MCF 10A (cell line): ENCODE measurements at regions not wholly inside any gene's neighbourhood (a gene's known extent, or its start where the extent isn't known, plus 50 kb on each side); places are given as distances from the start of the nearest gene placed in this dataset.

Experiments used
- BruUV-seq: library from RNA; stranded (reverse); fragments of 400-500 nt; replicated peaks from 2 replicates; lab custom pipeline; 2021; lab: Mats Ljungman, UMichigan
- CTCF ChIA-PET: fragments of 300-600 bp; sonication (Branson Sonifier 250); formaldehyde crosslinking; extraction: SDS; loops from one replicate; lab custom pipeline; 2021; ENCODE audit warnings: antibody characterized with exemption, inconsistent platforms; lab: Yijun Ruan, JAX
- POLR2A ChIA-PET: fragments of 300-600, 350-650 bp; sonication (Branson Sonifier 250); formaldehyde crosslinking; extraction: SDS; loops from one replicate; lab custom pipeline; 2020; ENCODE audit warnings: antibody characterized with exemption, inconsistent platforms; lab: Yijun Ruan, JAX
- DNase-seq: peaks from one replicate; pipeline ENCODE4 v3.0.0-alpha.2; 2018; ENCODE audit not compliant: unreplicated experiment
- H3K27ac Mint-ChIP-seq: one replicate; pipeline ENCODE4 v1.8.0; 2022; ENCODE audit warnings: mild to moderate bottlenecking, low read depth, mixed read lengths; ENCODE audit not compliant: unreplicated experiment
- H3K27me3 Mint-ChIP-seq: one replicate; pipeline ENCODE4 v1.8.0; 2022; ENCODE audit warnings: mixed read lengths; ENCODE audit not compliant: insufficient read depth, unreplicated experiment
- H3K36me3 Mint-ChIP-seq: one replicate; pipeline ENCODE4 v1.8.0; 2022; ENCODE audit warnings: mild to moderate bottlenecking, moderate library complexity, mixed read lengths; ENCODE audit not compliant: insufficient read depth, unreplicated experiment
- H3K4me1 Mint-ChIP-seq: one replicate; pipeline ENCODE4 v1.8.0; 2022; ENCODE audit warnings: mixed read lengths; ENCODE audit not compliant: insufficient read depth, unreplicated experiment
- H3K4me3 Mint-ChIP-seq: one replicate; pipeline ENCODE4 v1.8.0; 2022; ENCODE audit warnings: mild to moderate bottlenecking, moderate library complexity, mixed read lengths; ENCODE audit not compliant: unreplicated experiment
- H3K9me3 Mint-ChIP-seq: one replicate; pipeline ENCODE4 v1.8.0; 2022; ENCODE audit warnings: mixed read lengths; ENCODE audit not compliant: unreplicated experiment
- intact Hi-C: fragments of 100-400 bp; cut with micrococcal nuclease; formaldehyde crosslinking; loops from 2 replicates; pipeline ENCODE4 v1.14.1; 2022
- TF ChIP-seq, protein P1 (sequence below): fragments of 200-600 bp; IDR thresholded peaks from one replicate; pipeline ENCODE4 v1.8.0; 2022; ENCODE audit warnings: antibody characterized with exemption, mild to moderate bottlenecking; ENCODE audit not compliant: unreplicated experiment

DNA sequence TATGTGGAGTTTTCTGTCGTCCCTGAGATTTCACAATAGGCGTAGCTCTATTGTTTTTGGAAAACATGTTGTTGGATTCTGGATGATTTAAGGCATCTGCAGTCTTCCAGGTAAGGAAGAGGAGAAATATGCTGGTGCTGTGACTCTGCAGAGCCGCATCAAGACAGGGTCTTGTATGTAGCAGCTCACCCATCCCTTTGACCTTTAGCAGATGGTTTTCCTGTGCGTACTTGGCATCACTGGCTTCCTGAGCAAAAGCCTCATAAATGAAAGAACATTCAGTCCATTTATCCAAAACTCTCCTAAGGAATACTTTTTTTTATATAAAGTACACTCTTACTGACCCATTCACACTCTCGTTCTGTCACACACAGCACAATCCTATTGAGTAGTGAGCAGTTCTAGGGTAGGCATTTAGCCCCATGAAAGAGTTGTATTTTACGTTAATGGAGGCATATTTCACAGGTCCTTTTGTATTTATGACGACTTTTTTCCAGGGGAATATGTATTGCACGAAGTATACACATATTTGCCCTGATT, 443.9 kb downstream of the STK39 start:
- BruUV-seq: no TSS peak
- no peak for DNase-seq
- no peak overlapping the region for H3K4me3 Mint-ChIP-seq
- no peak overlapping the region for H3K27ac Mint-ChIP-seq
- H3K9me3 Mint-ChIP-seq: no peaks in the 10 kb centered on the region
- TF ChIP-seq, protein P1, sequence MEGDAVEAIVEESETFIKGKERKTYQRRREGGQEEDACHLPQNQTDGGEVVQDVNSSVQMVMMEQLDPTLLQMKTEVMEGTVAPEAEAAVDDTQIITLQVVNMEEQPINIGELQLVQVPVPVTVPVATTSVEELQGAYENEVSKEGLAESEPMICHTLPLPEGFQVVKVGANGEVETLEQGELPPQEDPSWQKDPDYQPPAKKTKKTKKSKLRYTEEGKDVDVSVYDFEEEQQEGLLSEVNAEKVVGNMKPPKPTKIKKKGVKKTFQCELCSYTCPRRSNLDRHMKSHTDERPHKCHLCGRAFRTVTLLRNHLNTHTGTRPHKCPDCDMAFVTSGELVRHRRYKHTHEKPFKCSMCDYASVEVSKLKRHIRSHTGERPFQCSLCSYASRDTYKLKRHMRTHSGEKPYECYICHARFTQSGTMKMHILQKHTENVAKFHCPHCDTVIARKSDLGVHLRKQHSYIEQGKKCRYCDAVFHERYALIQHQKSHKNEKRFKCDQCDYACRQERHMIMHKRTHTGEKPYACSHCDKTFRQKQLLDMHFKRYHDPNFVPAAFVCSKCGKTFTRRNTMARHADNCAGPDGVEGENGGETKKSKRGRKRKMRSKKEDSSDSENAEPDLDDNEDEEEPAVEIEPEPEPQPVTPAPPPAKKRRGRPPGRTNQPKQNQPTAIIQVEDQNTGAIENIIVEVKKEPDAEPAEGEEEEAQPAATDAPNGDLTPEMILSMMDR: no peak
- H3K27me3 Mint-ChIP-seq: peaks cover 18% of the 10 kb centered on the region
- H3K4me1 Mint-ChIP-seq: no peaks in the 10 kb centered on the region
- ChIA-PET POLR2A (no interaction called here), CTCF (no interaction called here)
- no peaks in the 10 kb centered on the region for H3K36me3 Mint-ChIP-seq
- intact Hi-C loops: no loop called here

DNA sequence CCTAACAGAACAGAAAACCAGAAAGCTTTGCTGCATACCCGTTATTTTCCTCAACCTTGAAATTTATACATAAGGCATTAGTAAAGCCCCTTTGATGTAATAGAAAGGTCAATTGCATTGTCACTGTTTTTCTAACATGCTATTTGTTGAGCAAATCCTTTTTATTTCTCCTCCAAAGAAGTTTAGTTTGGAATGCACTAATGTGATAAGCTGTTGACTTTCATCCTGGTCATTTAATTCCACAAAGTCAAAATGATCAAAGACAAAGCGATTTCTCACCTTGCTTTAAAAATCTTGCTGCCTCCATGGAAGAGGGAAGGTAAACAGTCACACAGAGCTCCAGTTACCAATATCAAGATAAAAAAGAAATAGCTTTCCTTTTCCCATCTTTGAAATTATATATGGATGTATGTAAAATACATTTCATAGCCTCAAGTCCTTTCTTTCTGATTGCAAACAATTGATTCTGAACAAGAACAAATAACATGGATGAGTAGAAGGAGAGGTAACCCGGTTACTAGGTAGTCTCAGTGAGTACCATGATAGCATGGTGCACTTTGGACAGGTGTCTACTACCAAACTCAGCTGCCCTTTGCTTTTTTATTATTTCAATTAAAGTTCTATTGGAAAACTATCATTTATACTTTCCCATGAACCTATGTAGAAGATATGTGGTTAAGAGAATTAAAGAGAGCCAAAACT, 452.7 kb downstream of the STK39 start:
- Mint-ChIP-seq H3K9me3 (no peaks in the 10 kb centered on the region), H3K4me1 (no peaks in the 10 kb centered on the region), H3K27ac (no peak overlapping the region), H3K4me3 (no peak overlapping the region), H3K36me3 (no peaks in the 10 kb centered on the region), H3K27me3 (peaks cover 42% of the 10 kb centered on the region)
- ChIA-PET CTCF (interaction anchor here (0.6 to 0.7 kb wide), 2 partner anchors 300 to 321 kb away, joined by 3 to 4 read pairs; no protein-coding TSS in a partner anchor), POLR2A (interaction anchor here (1.3 kb wide), 1 partner anchor 10 kb away, joined by 6 read pairs; no protein-coding TSS in a partner anchor)
- no peak for DNase-seq
- intact Hi-C loops: no loop called here
- no TSS peak for BruUV-seq
- TF ChIP-seq, protein P1: no peak

DNA sequence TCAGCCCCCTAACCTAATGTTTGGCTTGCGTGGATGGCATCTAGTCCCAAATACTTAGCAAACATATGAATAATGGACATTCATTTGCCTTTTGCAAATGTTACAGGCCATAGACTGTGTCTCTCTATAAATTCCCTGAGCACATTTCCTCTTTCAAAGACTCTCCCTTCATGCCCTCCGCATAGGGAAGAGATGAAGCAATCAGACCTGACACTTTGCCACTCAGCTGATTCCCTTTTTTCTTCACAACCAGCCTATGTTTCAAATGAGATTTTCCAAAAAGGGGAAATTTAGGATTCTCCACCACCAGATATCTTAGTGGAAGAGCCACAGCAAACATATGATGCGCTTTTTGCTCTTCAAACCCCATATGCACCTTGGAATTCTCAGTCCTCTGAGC, 453.7 kb downstream of the STK39 start:
- intact Hi-C loops: no loop called here
- BruUV-seq: no TSS peak
- POLR2A ChIA-PET: interaction anchor here (1.3 kb wide), 1 partner anchor 9 kb away, joined by 6 read pairs; no protein-coding TSS in a partner anchor
- Mint-ChIP-seq H3K4me3 (no peak overlapping the region), H3K36me3 (no peaks in the 10 kb centered on the region), H3K4me1 (no peaks in the 10 kb centered on the region), H3K27ac (no peak overlapping the region), H3K9me3 (no peaks in the 10 kb centered on the region), H3K27me3 (peaks cover 36% of the 10 kb centered on the region)
- CTCF ChIA-PET: no interaction called here
- no peak for DNase-seq
- TF ChIP-seq, protein P1: no peak

DNA sequence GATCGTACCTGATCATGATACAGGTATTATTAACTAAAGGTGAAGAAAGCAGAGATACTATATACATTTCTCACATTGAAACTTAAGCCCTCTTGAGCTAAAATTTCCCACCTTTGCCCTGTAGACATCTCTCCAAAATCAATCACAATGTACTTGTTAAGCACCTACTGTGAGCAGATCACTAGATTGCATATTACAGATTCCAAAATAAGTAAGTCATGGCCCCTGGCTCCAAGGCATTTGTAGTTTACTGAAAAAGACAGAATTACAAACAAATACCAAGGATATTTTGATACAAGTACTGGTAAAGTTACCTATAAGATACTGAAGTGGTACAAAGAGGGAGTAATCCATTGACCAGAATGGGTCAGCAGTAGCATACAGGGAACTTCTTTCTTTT, 455.3 kb downstream of the STK39 start:
- no peak overlapping the region for H3K27ac Mint-ChIP-seq
- peaks cover 36% of the 10 kb centered on the region for H3K27me3 Mint-ChIP-seq
- no peaks in the 10 kb centered on the region for H3K36me3 Mint-ChIP-seq
- H3K4me3 Mint-ChIP-seq: no peak overlapping the region
- TF ChIP-seq, protein P1: no peak
- BruUV-seq: no TSS peak
- intact Hi-C loops: no loop called here
- H3K4me1 Mint-ChIP-seq: no peaks in the 10 kb centered on the region
- CTCF ChIA-PET: interaction anchor here (0.6 kb wide), 2 partner anchors 20 to 24 kb away, joined by 3 read pairs; no protein-coding TSS in a partner anchor
- POLR2A ChIA-PET: no interaction called here
- DNase-seq: no peak
- no peaks in the 10 kb centered on the region for H3K9me3 Mint-ChIP-seq
